Hematopoietic multipotent progenitor cell treated with erythropoietin and hydrocortisone succinate and interleukin-3 and kit ligand, for 17 days (in vitro differentiated cells): ENCODE measurements at regions not wholly inside any gene's neighbourhood (a gene's known extent, or its start where the extent isn't known, plus 50 kb on each side); places are given as distances from the start of the nearest gene placed in this dataset.

Experiments
- DNase-seq: peaks from one replicate; pipeline ENCODE4 v3.0.0-alpha.2; 2015; ENCODE audit warnings: low spot score

GRCh38 chr22:47446821-47447810 is 684.7 kb downstream of the TBC1D22A start:
- DNase-seq = no peak

- DNase-seq = no peak
Measured at GRCh38 chr22:47446331-47446730, 683.9 kb downstream of the TBC1D22A start.

GRCh38 chr22:47445716-47446290 is 683.4 kb downstream of the TBC1D22A start:
- no peak for DNase-seq

DNA sequence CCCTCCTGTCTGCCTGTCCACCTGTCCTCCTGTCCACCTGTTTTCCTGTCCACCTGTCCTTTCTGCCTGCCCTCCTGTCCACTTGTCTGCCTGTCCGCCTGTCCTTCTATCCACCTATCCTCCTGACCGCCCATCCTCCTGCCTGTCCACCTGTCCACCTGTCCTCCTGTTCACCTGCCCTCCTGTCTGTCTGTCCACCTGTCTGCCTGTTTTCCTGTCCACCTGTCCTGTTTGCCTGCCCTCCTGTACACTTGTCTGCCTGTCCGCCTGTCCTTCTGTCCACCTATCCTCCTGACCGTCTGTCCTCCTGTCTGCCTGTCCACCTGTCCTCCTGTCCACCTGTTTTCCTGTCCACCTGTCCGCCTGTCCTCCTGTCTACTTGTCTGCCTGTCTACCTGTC is 682.8 kb downstream of the TBC1D22A start:
- no peak for DNase-seq

DNA sequence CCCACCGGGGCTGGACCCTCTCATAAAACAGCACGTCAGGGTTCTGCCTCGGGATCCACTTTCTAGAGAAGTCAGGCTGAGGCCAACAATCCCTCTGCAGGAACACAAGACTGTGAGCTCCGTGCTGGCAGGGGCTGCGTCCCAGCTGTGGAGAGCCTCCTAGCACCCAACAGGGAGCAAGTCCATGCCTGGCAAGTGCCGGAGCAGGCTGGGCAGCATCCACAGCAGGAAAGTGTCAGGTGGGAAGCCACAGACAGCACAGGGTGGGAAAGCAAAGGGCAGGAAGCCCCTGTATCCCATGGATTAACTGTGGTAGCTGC is 682.3 kb downstream of the TBC1D22A start:
- DNase-seq = no peak

DNA sequence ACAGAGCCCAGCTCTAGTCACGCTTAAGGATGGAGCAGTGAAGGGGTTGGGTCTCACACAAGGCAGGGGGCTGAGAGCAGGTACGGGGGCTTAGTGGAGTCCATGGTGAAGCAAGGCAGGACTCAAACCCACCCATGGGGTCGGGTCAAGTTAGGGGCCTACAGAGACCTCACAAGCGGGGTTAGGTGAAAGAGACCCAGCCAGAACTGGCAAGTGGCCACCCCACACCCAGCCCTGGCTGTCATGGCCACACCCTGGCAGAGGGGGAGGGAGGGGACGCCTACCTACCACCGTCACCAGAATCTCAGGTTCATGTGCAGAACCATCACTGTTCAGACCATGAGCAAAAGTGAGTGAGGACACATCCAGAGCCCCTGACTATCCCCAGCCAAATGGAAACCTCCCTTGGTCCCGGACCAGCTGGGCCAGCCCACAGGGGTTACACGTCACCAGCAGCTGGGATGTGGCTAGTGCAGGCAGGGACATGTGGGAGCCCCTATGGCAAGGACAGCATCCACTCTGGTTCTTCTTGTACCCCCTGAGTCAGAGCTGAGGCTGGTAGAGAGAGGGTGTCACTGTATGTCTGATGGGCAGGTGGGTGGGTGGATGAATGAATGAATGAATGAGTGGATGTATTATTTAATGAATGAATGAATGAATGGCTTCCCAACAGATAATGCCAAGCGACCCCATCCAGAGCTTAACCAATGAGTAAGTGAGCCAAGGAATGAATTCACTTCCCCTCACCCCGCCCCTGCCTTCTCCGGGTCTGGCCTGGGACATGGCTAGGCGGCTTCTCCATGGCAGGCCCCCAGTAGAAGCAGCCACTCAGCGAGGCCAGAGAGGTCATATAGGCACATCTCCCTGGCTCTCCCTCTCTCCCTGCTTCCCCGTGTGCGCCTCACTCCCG is 681.6 kb downstream of the TBC1D22A start:
- DNase-seq = no peak

DNA sequence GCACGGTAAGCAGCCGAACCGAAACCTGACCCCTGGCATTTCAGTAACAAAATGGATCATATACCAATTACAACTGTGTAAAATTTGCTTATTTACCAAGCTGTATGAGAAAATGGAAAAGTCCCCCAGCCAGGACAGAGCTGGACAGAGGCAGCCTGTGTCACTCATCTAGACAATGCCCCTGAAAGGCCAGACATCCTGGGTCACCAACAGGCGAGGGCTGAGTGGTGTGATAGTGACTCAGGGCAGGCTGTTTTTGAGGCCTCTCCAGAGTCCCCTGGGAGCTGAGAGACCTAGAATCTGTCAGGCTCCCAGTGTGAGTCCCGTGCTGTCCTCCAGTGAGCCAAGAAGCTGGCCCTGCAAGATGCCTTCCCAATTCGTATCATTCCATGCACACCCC is 680.4 kb downstream of the TBC1D22A start:
- no peak for DNase-seq

- no peak for DNase-seq
Measured at GRCh38 chr22:47439643-47440265, 677.3 kb downstream of the TBC1D22A start.

DNA sequence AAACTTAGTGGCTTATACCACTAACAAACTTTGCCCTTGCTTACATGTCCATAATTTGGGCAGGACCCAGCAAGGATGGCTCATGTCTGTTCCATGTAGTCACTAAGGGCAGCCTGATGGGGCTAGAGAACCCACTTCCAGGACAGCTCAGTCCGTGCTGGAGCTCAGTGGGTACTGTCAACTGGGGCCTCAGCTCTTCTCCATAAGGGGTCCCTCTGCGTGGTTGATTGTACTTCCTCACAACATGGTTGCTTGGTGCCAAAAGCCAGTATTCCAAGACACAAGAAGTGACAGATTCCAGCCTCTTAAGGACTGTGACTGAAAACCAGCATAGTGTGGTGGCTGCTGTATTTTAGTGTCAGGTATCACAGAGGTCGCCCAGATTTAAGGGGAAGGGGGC is 675.2 kb downstream of the TBC1D22A start:
- DNase-seq = no peak

DNA sequence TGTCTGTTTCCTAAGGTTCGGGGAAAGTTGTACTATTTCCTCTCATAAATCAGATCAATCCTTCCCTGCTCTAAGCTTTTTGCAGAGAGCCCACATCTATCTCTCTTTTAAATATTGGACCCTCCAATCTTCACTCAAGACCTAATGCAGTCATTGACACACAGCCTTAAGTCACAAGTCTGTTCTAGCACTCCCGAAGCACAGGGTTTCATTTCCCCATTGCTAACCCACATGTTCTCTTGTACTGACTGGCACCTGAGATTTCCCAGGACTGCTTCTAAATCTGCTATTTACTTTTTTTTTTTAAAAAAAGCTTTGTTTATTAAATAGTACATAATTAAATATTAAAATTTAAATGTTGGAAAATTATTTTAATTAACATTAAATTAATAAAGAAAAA is 674.7 kb downstream of the TBC1D22A start:
- DNase-seq = no peak

DNA sequence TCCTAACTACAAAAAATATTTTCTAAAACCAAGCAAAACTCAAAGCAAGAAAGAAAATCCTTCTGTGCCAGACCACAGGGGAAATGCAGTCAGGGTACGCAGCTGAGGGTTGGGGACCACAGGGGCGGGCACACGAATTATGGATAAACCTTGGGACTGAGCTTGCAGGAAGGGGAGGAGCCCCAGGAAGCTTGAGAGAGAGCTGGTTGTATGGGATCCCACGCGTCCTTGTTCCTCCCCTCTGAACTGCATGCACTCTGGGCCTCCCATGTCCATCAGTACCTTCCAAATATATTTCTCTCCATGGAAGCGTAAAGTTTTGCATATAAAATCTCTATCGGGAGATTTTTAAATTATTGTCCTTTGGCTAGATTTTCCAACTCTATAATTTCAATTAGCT is 673.4 kb downstream of the TBC1D22A start:
- no peak for DNase-seq

GRCh38 chr22:47435204-47435487 is 672.7 kb downstream of the TBC1D22A start:
- DNase-seq = no peak

DNA sequence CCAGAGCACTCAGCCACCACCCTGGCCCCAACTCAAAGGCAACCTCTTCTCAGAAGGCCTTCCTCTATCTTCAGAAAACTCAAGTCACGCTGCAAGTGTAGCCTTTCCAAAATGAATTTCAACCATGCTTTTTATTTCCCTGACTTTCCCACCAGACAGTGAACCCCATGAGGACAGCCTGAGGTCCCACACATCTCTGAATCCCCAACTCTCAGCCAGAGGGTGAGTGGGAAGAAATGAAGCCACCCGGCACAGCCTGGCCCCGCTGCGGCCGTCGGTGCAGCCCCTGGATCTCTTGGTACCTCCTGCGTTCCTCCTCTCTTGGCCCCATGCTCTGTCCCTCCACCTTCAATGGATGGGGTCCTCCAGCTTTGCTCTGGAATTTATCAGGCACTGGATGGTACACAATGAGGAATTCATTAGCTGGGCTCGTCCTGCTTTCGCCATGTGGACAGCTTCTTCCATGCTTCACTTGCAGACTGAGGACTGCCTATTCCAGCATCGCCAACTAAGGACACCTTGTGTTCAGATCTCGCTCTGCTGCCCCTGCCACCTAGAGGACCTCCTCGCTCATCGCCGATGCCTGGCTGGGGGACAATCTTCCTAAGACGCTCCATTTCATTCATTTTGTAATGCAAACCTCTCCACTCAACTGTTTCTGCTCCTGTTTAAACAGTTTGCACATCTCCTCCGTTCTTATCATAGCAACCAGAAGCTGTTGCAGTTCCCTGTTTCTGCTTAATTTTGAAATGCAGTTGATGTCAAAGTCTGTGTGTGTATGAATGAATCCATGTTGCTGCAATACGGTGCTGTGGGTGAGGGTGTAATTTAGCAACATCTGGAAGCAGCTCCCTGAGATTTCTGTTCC is 672.1 kb downstream of the TBC1D22A start:
- DNase-seq = no peak

- DNase-seq = no peak
Measured at GRCh38 chr22:47433627-47434026, 671.2 kb downstream of the TBC1D22A start.

GRCh38 chr22:47432683-47433082 is 670.2 kb downstream of the TBC1D22A start:
- no peak for DNase-seq

- DNase-seq = no peak
Measured at GRCh38 chr22:47423861-47424820, 661.7 kb downstream of the TBC1D22A start.

DNA sequence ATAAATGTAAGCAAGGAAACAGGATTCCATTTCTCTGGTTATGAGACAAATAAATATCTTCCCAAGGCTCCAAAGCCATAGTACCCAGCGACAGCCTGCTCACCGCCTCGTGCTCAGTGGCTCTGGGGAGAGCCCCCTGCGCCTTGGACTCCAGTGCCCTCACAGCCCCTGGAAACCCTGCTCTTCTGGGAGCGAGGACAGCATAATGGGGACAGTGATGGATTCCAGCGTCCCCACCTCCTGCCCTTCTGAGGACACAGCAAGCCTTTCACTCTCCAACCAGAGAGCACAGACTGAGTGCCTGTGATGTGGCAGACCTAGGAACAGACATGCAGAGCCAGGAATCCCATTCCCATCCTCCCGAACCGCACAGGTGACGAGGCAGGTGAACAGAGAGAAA is 660.8 kb downstream of the TBC1D22A start:
- DNase-seq = no peak

GRCh38 chr22:47422736-47423135 is 660.3 kb downstream of the TBC1D22A start:
- DNase-seq = no peak

DNA sequence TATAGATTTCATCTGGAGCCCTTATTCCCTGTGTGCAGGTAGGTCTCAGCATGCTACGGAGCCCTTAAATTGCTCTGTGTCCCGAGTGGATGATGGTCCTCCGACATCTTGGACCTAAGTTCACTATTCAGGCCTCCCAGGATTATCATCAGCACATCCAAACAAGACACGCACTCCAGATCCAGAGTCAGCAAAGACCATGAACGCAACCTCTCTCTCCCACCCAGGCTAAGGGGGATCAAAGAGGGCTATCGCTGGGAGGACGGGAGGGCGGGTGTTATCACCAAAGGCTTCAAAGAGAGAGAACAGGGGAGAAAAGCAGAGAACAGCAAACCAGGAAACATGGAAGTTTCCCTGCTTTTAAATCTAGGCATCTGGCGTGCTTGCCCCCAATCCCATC is 659.4 kb downstream of the TBC1D22A start:
- no peak for DNase-seq

GRCh38 chr22:47420211-47420610 is 657.8 kb downstream of the TBC1D22A start:
- DNase-seq = no peak
